SKM-1 treated with dmso at 0.1 percent for 144 hours (cell line): ENCODE measurements at regions not wholly inside any gene's neighbourhood (a gene's known extent, or its start where the extent isn't known, plus 50 kb on each side); places are given as distances from the start of the nearest gene placed in this dataset.

Experiments used
- DNase-seq: peaks from one replicate; lab custom pipeline; 2025; ENCODE audit not compliant: unreplicated experiment; lab: John Stamatoyannopoulos, UW

GRCh38 chr3:73292220-73292619 is 230.8 kb downstream of the EBLN2 start:
- DNase-seq: no peak

GRCh38 chr3:73294537-73294936 is 233.1 kb downstream of the EBLN2 start:
- no peak for DNase-seq

GRCh38 chr3:73295876-73296635 is 234.6 kb downstream of the EBLN2 start:
- DNase-seq: no peak

GRCh38 chr3:73296859-73297258 is 235.4 kb downstream of the EBLN2 start:
- no peak for DNase-seq

GRCh38 chr3:73298243-73299183 is 237.1 kb downstream of the EBLN2 start:
- DNase-seq: no peak

GRCh38 chr3:73299184-73299691 is 237.8 kb downstream of the EBLN2 start:
- no peak for DNase-seq

GRCh38 chr3:73314151-73314951 is 252.9 kb downstream of the EBLN2 start:
- no peak for DNase-seq

GRCh38 chr3:73315706-73316105 is 254.2 kb downstream of the EBLN2 start:
- no peak for DNase-seq

GRCh38 chr3:73319179-73319769 is 257.8 kb downstream of the EBLN2 start:
- DNase-seq: no peak

GRCh38 chr3:73321286-73321999 is 260.0 kb downstream of the EBLN2 start:
- DNase-seq: no peak

- DNase-seq: no peak
Observed at GRCh38 chr3:73324203-73325155, 263.0 kb downstream of the EBLN2 start.

GRCh38 chr3:73326396-73326795 is 264.9 kb downstream of the EBLN2 start:
- no peak for DNase-seq

- DNase-seq: no peak
Observed at GRCh38 chr3:73327052-73327451, 265.6 kb downstream of the EBLN2 start.
